ENCODE measurements at regions not wholly inside any gene's neighbourhood (a gene's known extent, or its start where the extent isn't known, plus 50 kb on each side); places are given as distances from the start of the nearest gene placed in this dataset.

DNA sequence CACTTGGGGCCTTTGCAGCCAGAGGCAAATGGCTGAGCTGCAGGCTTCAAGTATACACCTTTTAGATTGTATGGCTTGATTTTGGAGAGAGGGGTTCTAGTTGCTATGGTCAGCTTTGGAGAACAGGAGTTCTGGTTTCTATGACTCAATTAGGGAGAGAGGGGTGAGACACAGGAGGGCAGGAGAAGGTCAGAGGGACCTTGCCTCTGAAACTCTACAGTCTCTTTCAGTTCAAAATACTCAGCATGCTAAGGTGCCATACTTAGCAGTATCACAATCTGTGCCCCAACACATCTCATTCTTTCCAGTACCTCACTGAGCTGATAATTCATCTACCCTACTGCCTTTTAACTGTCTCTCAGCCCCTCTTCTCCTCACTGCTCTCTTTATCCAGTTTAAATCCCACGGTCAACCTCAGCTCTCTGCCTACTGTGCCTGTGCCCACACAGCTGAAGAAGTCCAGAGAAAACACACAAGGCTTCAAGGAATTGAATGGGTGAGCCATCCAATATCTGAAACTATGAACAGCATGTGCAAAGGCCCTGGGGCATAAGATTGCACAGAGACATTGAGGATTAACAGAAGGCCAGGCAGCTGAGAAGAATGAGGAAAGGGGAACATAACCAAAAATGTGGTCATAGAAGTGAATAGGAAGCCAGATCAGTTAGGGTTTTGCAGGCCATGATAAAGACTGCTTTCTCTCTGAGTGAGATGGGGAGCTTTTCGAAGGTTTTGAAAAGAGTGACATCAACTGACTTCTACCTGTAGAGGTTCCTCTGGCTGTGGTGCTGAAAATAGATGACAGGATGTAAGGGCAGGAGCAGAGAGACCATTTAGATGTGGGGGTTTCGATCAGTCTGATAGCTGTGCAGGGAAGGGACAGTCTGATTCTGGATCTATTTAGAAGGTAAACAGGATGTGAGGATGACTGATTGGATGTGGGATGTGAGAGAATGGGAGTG, 54.5 kb upstream of the C3orf80 start:
- no peak overlapping the region for H3K4me3 ChIP-seq (ENCODE audit: low read depth, low read length)
- TF ChIP-seq CTCF (IDR thresholded peaks at IDR 0.05; ENCODE audit: low read depth, low read length), result no peak

- no peak overlapping the region for H3K4me3 ChIP-seq (ENCODE audit: low read depth, low read length)
- TF ChIP-seq CTCF (IDR thresholded peaks at IDR 0.05; ENCODE audit: low read depth, low read length), result no peak
Measured at GRCh38 chr3:160171813-160172212, 53.4 kb upstream of the C3orf80 start.

DNA sequence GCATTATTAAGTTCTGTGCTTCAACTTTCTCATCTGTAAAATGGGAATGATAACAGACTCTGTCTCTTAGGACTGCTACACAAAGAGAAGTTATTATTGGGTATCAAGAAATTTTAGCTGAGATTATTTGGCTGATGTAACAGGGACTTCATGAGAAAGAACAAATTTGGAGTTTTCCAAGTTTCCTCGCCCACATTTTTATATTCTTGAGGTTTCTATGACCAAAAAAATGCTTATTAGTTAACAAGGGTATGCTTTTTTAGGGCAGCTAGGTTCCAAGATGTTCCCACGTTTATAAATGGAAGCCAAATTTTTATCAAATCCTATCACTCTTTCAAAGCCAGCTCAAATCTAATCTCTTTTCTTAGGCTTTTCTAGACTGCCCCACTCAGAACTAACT, 50.6 kb upstream of the C3orf80 start:
- TF ChIP-seq CTCF (IDR thresholded peaks at IDR 0.05; ENCODE audit: low read depth, low read length), result no peak

More for the DNA sequence above, 50.6 kb upstream of the C3orf80 start:
- no peak overlapping the region for H3K4me3 ChIP-seq (ENCODE audit: low read depth, low read length)
